ENCODE measurements at regions not wholly inside any gene's neighbourhood (a gene's known extent, or its start where the extent isn't known, plus 50 kb on each side); places are given as distances from the start of the nearest gene placed in this dataset.

- Histone ChIP-seq H3K27me3 (ENCODE audit: insufficient read depth, low read length) (no peaks in the 10 kb centered on the region), H4K20me1 (ENCODE audit: insufficient read depth, low read length) (no peaks in the 10 kb centered on the region), H3K79me2 (ENCODE audit: insufficient read depth, low read length) (no peaks in the 10 kb centered on the region), H3K4me3 (ENCODE audit: insufficient read depth, low read depth, low read length) (no peak overlapping the region), H3K36me3 (ENCODE audit: insufficient read depth, low read length) (no peaks in the 10 kb centered on the region), H2AFZ (ENCODE audit: low read depth, low read length) (no peak overlapping the region), H3K4me1 (ENCODE audit: insufficient read depth, low read length) (no peaks in the 10 kb centered on the region), H3K9ac (ENCODE audit: low read length) (no peak overlapping the region), H3K27ac (ENCODE audit: low read depth, low read length) (no peak overlapping the region), H3K9me3 (ENCODE audit: insufficient read depth, low read depth, low read length) (no peaks in the 10 kb centered on the region), H3K4me2 (ENCODE audit: low read length) (no peak overlapping the region)
- Mint-ChIP-seq H3K36me3 (ENCODE audit: low read depth, unreplicated experiment) (no peaks in the 10 kb centered on the region), H3K4me1 (ENCODE audit: low read depth, unreplicated experiment) (no peaks in the 10 kb centered on the region), H3K27me3 (ENCODE audit: low read depth, unreplicated experiment) (no peaks in the 10 kb centered on the region), H3K27ac (ENCODE audit: unreplicated experiment) (no peak overlapping the region), H3K4me3 (ENCODE audit: unreplicated experiment) (no peak overlapping the region), H3K9me3 (ENCODE audit: unreplicated experiment) (no peaks in the 10 kb centered on the region)
- TF ChIP-seq EZH2 (IDR thresholded peaks at IDR 0.05; ENCODE audit: insufficient read depth, low read length) = no peak
- TF ChIP-seq CTCF (IDR thresholded peaks at IDR 0.05; ENCODE audit: insufficient read depth, low read depth, low read length) = no peak
- FAIRE-seq = no peak
- no peak for DNase-seq (ENCODE audit: low read depth)
These were observed 197.9 kb downstream of the SUCLA2 start for GRCh38 chr13:47803131-47803530.

- Histone ChIP-seq H3K79me2 (ENCODE audit: insufficient read depth, low read length) (no peaks in the 10 kb centered on the region), H3K27ac (ENCODE audit: low read depth, low read length) (no peak overlapping the region), H3K9me3 (ENCODE audit: insufficient read depth, low read depth, low read length) (no peaks in the 10 kb centered on the region), H3K9ac (ENCODE audit: low read length) (no peak overlapping the region), H3K36me3 (ENCODE audit: insufficient read depth, low read length) (no peaks in the 10 kb centered on the region), H2AFZ (ENCODE audit: low read depth, low read length) (no peak overlapping the region), H3K4me1 (ENCODE audit: insufficient read depth, low read length) (no peaks in the 10 kb centered on the region), H3K27me3 (ENCODE audit: insufficient read depth, low read length) (no peaks in the 10 kb centered on the region), H4K20me1 (ENCODE audit: insufficient read depth, low read length) (no peaks in the 10 kb centered on the region), H3K4me2 (ENCODE audit: low read length) (no peak overlapping the region), H3K4me3 (ENCODE audit: insufficient read depth, low read depth, low read length) (no peak overlapping the region)
- TF ChIP-seq CTCF (IDR thresholded peaks at IDR 0.05; ENCODE audit: insufficient read depth, low read depth, low read length) (no peak), EZH2 (IDR thresholded peaks at IDR 0.05; ENCODE audit: insufficient read depth, low read length) (no peak)
- no peak for FAIRE-seq
- Mint-ChIP-seq H3K4me1 (ENCODE audit: low read depth, unreplicated experiment) (no peaks in the 10 kb centered on the region), H3K4me3 (ENCODE audit: unreplicated experiment) (no peak overlapping the region), H3K27me3 (ENCODE audit: low read depth, unreplicated experiment) (no peaks in the 10 kb centered on the region), H3K9me3 (ENCODE audit: unreplicated experiment) (no peaks in the 10 kb centered on the region), H3K36me3 (ENCODE audit: low read depth, unreplicated experiment) (no peaks in the 10 kb centered on the region), H3K27ac (ENCODE audit: unreplicated experiment) (no peak overlapping the region)
- DNase-seq (ENCODE audit: low read depth) = no peak
These were observed 199.5 kb downstream of the SUCLA2 start for GRCh38 chr13:47801555-47801954.

- Histone ChIP-seq H3K4me3 (ENCODE audit: insufficient read depth, low read depth, low read length) (no peak overlapping the region), H3K9me3 (ENCODE audit: insufficient read depth, low read depth, low read length) (no peaks in the 10 kb centered on the region), H3K27me3 (ENCODE audit: insufficient read depth, low read length) (no peaks in the 10 kb centered on the region), H3K79me2 (ENCODE audit: insufficient read depth, low read length) (no peaks in the 10 kb centered on the region), H3K4me2 (ENCODE audit: low read length) (no peak overlapping the region), H4K20me1 (ENCODE audit: insufficient read depth, low read length) (no peaks in the 10 kb centered on the region), H3K4me1 (ENCODE audit: insufficient read depth, low read length) (no peaks in the 10 kb centered on the region), H2AFZ (ENCODE audit: low read depth, low read length) (no peak overlapping the region), H3K27ac (ENCODE audit: low read depth, low read length) (no peak overlapping the region), H3K36me3 (ENCODE audit: insufficient read depth, low read length) (no peaks in the 10 kb centered on the region), H3K9ac (ENCODE audit: low read length) (no peak overlapping the region)
- Mint-ChIP-seq H3K4me3 (ENCODE audit: unreplicated experiment) (no peak overlapping the region), H3K36me3 (ENCODE audit: low read depth, unreplicated experiment) (no peaks in the 10 kb centered on the region), H3K4me1 (ENCODE audit: low read depth, unreplicated experiment) (no peaks in the 10 kb centered on the region), H3K27ac (ENCODE audit: unreplicated experiment) (no peak overlapping the region), H3K27me3 (ENCODE audit: low read depth, unreplicated experiment) (no peaks in the 10 kb centered on the region), H3K9me3 (ENCODE audit: unreplicated experiment) (no peaks in the 10 kb centered on the region)
- FAIRE-seq (no peak), DNase-seq (ENCODE audit: low read depth) (no peak)
- TF ChIP-seq CTCF (IDR thresholded peaks at IDR 0.05; ENCODE audit: insufficient read depth, low read depth, low read length) (no peak), EZH2 (IDR thresholded peaks at IDR 0.05; ENCODE audit: insufficient read depth, low read length) (no peak)
These were observed 200.5 kb downstream of the SUCLA2 start for GRCh38 chr13:47800593-47800992.

Data from astrocyte (in vitro differentiated cells and primary cell).